Astrocyte of the spinal cord (primary cell): ENCODE measurements at regions not wholly inside any gene's neighbourhood (a gene's known extent, or its start where the extent isn't known, plus 50 kb on each side); places are given as distances from the start of the nearest gene placed in this dataset.

Experiments
- DNase-seq: peaks from one replicate; pipeline ENCODE4 v3.0.0; 2011; ENCODE audit warnings: low read depth, low spot score
- H3K4me3 ChIP-seq: 2 replicates; pipeline ENCODE4 v1.5.1; 2011; ENCODE audit warnings: low read depth, mild to moderate bottlenecking, low read length, moderate library complexity
- CTCF ChIP-seq: IDR thresholded peaks from 2 replicates; pipeline ENCODE4 v1.5.1; 2012; ENCODE audit warnings: low read depth, mild to moderate bottlenecking, low read length, inconsistent platforms
- in situ Hi-C: cut with HindIII; loops from 2 replicates; pipeline ENCODE4 v1.10.0; 2017; ENCODE audit warnings: low sequenced_read_pairs

DNA sequence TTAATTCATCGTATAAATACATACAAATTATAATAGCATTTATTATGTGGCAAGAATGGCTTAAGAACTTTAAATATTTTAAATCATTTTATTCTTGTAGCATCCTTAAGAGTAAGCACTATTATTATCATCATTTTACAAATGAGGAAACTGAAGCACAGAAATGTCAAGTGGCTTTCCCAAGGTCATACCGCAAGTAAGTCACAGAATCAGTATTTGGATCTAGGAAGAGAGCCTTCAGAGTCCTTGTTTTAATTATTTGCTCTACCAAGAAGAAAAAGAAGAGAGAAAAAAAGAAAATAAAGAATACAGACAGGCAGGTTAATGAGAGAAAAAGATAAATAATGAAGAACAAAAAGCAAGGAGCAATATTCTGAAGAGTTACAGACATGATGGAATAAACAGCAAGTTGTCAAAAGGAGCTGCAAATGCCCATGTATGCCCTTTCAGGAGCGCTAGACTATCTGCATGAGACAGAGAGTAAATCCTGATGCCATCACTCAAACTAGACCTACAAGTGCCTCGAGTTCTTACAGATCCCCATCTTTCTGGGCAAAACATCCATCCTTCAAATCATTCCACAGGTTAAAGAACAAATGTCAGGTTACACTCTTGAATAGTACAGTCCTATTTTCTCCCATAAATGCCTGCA, 57.8 kb upstream of the ETAA1 start:
- DNase-seq: no peak
- in situ Hi-C loops: no loop called here
- TF ChIP-seq CTCF: no peak
- no peak overlapping the region for H3K4me3 ChIP-seq

DNA sequence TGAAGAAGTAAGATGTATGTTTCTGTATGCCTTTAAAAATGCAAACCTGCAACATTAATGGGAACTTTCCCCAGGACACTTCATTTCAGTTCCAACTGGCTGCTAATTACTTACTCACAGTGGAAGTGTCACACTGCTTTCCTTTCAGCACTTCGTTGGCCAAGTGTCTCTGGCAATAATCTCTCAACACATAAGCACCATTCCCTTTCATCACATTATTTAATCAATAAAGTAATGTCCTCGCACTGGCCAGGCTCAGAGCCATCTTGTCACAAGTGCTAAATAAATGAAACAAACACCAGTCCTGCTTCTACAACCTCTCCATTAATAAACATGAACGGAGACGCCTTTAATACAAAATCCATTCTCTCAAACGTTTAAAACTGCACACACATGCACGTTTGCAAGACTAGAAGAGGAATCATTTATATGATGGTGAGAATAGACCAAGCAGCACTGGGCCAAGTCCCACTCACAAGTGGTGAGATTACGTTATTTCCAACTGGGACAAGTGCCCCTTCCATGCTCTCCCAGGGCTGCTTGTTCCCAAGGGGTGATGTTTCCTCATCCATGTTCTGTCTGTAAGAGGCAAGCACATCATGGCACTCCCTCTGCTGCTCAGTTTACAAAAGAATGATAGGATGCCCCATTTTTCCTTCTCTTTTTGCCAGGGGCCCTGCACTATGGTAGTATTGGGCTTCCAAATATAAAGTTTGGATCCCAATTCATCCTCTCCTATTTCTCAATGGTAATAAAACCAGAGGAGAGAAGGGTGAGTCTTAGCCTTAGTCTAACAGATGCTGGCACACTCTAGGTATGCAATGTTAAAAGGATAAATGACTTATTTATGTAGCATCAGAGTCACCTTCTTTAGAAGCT, 56.8 kb upstream of the ETAA1 start:
- in situ Hi-C loops: no loop called here

GRCh38 chr2:67341012-67341318, 56.2 kb upstream of the ETAA1 start:
- in situ Hi-C loops: no loop called here
- H3K4me3 ChIP-seq: no peak overlapping the region
- TF ChIP-seq CTCF: no peak
- no peak for DNase-seq

More for the DNA sequence above, 56.8 kb upstream of the ETAA1 start:
- no peak for DNase-seq
- TF ChIP-seq CTCF: no peak
- H3K4me3 ChIP-seq: no peak overlapping the region

DNA sequence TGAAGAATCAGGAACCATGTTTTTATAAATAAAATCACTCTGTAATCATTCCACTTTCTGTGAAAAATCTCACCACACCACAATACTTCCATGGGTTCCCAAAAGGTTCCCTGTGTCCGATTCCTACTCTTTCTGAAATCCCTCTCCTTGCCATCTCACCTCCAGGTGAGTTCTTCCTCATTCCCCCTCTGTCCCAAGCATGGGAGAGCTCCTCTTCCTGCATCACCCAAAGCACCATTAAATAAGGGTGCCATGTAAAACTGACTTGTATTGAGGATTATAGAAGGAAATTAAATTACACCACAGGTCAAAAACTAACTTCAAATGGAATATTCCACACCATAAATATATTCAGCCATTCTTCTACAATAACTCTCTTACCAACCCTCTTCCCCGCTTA, 55.8 kb upstream of the ETAA1 start:
- DNase-seq: no peak
- in situ Hi-C loops: no loop called here
- H3K4me3 ChIP-seq: no peak overlapping the region
- no peak for TF ChIP-seq CTCF

DNA sequence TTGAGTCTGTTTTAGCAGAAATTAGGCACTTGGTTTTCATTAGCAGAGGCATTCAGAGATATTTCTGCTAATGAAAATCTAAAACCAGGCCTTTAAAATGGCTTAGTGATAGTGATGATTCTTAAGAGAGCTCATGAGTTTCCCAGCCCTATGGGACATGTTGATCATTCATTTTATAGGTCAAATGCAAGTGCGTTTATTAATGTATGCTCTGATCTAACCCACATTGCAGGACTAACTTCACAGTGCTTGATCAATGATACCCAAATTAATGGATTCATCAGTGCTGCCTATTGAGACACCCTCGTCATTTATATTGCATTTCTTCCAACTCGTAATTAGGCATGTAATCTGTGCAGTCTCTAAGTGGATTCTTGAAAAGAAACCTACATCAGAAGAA, 54.7 kb upstream of the ETAA1 start:
- in situ Hi-C loops: no loop called here
- TF ChIP-seq CTCF: no peak
- H3K4me3 ChIP-seq: no peak overlapping the region
- DNase-seq: no peak

- in situ Hi-C loops: no loop called here
- no peak overlapping the region for H3K4me3 ChIP-seq
- peak; percentile 35 for DNase-seq
- TF ChIP-seq CTCF: no peak
These were observed 50.3 kb upstream of the ETAA1 start for GRCh38 chr2:67346718-67347407.
